ENCODE measurements at regions not wholly inside any gene's neighbourhood (a gene's known extent, or its start where the extent isn't known, plus 50 kb on each side); places are given as distances from the start of the nearest gene placed in this dataset.

DNA sequence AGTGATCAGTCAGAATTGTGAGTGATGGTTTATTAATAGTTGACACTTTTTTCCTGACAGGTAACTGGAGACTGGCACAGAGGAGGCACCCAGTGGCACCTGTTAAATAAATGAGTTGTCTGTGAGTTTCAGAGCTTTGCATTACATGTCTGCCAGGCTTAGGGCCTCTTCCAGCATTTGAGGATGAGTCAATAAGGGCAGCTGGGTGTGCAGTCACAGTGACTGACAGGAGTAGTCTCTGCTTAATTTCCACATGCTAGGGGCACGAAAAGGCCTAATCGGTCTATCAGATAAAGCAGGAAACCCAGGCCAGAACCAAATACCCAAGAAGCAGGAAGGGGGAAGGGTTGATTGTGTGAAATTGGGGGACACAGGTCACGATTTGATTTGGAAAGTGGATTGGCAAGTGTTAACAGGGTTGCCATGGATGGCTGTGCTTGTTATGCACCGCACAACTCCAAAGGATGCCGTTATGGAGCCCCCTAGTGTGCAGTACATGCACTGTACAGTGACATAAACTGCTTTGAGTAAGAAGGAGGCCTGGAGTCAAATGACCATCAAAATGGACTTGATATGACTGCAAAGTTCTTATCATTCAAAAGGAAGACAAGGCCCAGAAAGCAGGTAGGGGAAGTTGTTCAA, 111.9 kb upstream of the GGTLC1 start:
- Histone ChIP-seq H3K36me3 (no peaks in the 10 kb centered on the region), H3K27me3 (peaks cover 32% of the 10 kb centered on the region), H3K4me1 (no peaks in the 10 kb centered on the region), H3K27ac (no peak overlapping the region), H3K4me3 (no peak overlapping the region), H3K9me3 (no peaks in the 10 kb centered on the region)
- TF ChIP-seq POLR2A (IDR thresholded peaks at IDR 0.05), result no peak
- TF ChIP-seq, protein P1, sequence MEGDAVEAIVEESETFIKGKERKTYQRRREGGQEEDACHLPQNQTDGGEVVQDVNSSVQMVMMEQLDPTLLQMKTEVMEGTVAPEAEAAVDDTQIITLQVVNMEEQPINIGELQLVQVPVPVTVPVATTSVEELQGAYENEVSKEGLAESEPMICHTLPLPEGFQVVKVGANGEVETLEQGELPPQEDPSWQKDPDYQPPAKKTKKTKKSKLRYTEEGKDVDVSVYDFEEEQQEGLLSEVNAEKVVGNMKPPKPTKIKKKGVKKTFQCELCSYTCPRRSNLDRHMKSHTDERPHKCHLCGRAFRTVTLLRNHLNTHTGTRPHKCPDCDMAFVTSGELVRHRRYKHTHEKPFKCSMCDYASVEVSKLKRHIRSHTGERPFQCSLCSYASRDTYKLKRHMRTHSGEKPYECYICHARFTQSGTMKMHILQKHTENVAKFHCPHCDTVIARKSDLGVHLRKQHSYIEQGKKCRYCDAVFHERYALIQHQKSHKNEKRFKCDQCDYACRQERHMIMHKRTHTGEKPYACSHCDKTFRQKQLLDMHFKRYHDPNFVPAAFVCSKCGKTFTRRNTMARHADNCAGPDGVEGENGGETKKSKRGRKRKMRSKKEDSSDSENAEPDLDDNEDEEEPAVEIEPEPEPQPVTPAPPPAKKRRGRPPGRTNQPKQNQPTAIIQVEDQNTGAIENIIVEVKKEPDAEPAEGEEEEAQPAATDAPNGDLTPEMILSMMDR (IDR thresholded peaks at IDR 0.05), result peak in 3 of 4 experiments; percentile 36 to 62 (median 42)
- ATAC-seq, result peak; percentile 63
- 18 to 27% methylated on average over 2 to 5 of the region's 5 CpGs for WGBS, 2 donors (ENCODE audit: low coverage in 1 of 2)

DNA sequence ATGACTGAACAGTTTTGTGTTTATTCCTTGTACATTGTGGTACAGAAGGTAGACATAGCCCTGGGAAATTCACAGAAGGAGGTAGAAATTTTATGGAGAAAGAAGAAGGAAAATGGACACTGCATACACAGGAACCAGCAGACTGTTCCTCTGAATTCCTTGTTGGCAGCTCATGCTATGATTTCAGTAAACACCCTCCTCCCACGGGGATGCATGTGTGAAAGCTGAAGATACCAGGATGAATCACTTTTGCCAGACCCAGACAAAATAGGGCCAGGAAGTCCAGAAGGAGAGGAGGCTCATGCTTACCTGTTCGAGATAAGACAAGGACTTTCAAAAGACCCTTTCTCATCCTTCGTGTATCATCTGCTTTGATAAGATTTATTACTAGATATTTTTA, 110.3 kb upstream of the GGTLC1 start:
- Histone ChIP-seq H3K4me1 (no peaks in the 10 kb centered on the region), H3K4me3 (no peak overlapping the region), H3K27ac (no peak overlapping the region), H3K27me3 (peaks cover 17% of the 10 kb centered on the region), H3K9me3 (no peaks in the 10 kb centered on the region), H3K36me3 (no peaks in the 10 kb centered on the region)
- ATAC-seq, result no peak
- 37 to 61% methylated on average over 3 of the region's 3 CpGs for WGBS, 2 donors (ENCODE audit: low coverage in 1 of 2)
- TF ChIP-seq, protein P1 (IDR thresholded peaks at IDR 0.05), result no peak
- TF ChIP-seq POLR2AphosphoS5 (IDR thresholded peaks at IDR 0.05) (no peak), POLR2A (IDR thresholded peaks at IDR 0.05) (no peak), EP300 (IDR thresholded peaks at IDR 0.05) (no peak)

DNA sequence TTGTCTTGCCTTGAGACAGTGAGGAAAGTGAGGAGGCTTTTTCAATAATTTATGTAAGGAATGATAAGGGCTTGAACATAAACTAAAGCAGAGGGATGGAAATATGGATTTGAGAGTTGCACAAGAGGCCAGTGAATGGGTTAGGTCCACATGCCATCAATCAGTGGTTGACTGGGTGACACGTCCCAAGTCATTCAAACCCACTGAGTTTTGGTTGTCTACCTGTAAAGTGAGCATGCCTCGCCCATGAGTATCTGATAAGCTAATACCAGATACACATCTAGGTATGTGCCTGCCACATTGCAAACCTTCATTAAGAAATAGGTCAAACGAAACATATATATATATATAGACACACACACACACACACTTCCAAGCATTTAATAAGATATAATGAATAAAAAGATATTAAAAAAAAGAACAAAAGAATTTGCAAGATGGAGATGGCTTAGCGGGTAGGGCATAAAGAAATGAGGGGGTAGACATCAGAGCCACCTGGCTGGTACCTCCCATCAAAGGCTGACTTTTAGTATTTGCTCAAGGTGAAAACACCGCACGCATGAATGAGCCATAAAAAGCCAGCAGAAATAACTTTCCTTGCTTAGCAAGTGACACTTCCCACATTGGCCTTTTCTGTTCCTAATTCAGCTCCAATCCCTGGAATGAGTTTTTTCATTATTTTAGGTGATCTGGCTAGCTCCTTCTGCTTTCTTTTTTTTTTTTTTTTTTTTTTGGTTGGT, 109.1 kb upstream of the GGTLC1 start:
- ATAC-seq, result no peak
- H3K4me1 ChIP-seq, result no peaks in the 10 kb centered on the region
- TF ChIP-seq EP300 (IDR thresholded peaks at IDR 0.05), result no peak
- TF ChIP-seq POLR2A (IDR thresholded peaks at IDR 0.05), result no peak
- TF ChIP-seq, protein P1 (IDR thresholded peaks at IDR 0.05), result no peak
- no peak for TF ChIP-seq POLR2AphosphoS5 (IDR thresholded peaks at IDR 0.05)

DNA sequence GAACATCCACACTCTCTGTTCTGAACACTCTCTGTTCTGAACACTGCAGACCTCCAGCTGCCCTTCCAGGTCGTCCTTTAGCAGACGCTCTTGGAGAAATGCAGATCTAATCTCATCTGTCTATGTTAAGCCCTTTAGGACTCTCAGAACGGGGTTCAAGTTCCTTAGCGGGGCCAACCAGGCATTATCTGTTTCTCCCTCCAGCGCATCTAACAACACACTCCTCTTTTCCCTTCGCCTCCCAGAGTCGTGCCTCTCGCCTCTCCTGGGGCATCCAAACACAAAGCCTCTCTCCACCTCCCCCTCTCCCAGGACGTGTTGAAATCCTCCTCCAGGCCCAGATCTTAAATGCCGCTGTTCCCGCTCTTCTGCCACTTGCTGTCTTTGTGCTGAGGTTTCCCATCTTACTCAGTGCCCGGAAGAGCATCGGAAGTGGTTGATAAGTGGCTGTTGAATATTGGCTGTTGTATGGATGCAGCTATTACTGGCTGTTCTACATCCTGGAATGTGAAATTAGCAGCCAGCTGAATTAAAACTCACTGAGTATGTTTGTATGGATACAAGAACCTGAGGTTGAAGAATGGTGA, 108.4 kb upstream of the GGTLC1 start:
- Histone ChIP-seq H3K27ac (no peak overlapping the region), H3K36me3 (no peaks in the 10 kb centered on the region), H3K27me3 (peaks cover 11% of the 10 kb centered on the region), H3K9me3 (no peaks in the 10 kb centered on the region), H3K4me3 (no peak overlapping the region), H3K4me1 (no peaks in the 10 kb centered on the region)
- ATAC-seq, result no peak
- TF ChIP-seq, protein P1 (IDR thresholded peaks at IDR 0.05), result no peak
- no peak for TF ChIP-seq POLR2AphosphoS5 (IDR thresholded peaks at IDR 0.05)
- TF ChIP-seq POLR2A (IDR thresholded peaks at IDR 0.05), result no peak
- WGBS, 2 donors (ENCODE audit: low coverage in 1 of 2), result 65 to 71% methylated on average over 8 to 13 of the region's 13 CpGs

More for the DNA sequence above, 109.1 kb upstream of the GGTLC1 start:
- H3K27me3 ChIP-seq, result peaks cover 11% of the 10 kb centered on the region
- no peak overlapping the region for H3K27ac ChIP-seq
- H3K9me3 ChIP-seq, result no peaks in the 10 kb centered on the region
- H3K36me3 ChIP-seq, result no peaks in the 10 kb centered on the region
- WGBS, 2 donors (ENCODE audit: low coverage in 1 of 2), result 86 to 95% methylated on average over 5 to 6 of the region's 6 CpGs
- no peak overlapping the region for H3K4me3 ChIP-seq

Measured in gastroesophageal sphincter (tissue), 4 donors.